ENCODE measurements at regions not wholly inside any gene's neighbourhood (a gene's known extent, or its start where the extent isn't known, plus 50 kb on each side); places are given as distances from the start of the nearest gene placed in this dataset.

DNA sequence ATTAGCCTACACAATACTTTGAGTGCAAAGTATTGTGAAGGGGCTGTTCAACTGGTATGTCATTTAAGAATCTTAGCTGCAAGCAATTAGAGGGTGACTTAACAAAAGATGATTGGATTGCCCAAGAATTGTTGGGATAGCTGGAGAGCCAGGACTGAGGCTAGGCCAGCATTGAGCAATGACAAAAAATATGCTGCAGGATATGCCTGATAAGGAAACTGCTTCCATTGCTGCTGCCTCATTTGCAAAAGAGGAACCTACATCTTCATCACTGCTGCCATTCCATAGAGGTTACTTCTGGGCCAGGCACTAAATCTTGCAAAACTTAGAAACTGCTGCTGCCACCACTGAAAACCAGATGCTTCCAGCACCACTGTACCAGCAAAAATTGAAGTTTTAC, 108.0 kb upstream of the TBC1D5 start:
- H3K27me3 ChIP-seq (replicated peaks in 1 of 7) = no peaks in the 10 kb centered on the region
- DNase-seq = no peak
- no peaks in the 10 kb centered on the region for H3K36me3 ChIP-seq
- no peak for TF ChIP-seq POLR2AphosphoS5 (IDR thresholded peaks at IDR 0.05)
- TF ChIP-seq CTCF (IDR thresholded peaks at IDR 0.05 in 8 of 11, conservative IDR thresholded peaks at IDR 0.05 in 3 of 11) = no peak
- no peak for TF ChIP-seq POLR2A (IDR thresholded peaks at IDR 0.05)
- no peak overlapping the region for H3K27ac ChIP-seq
- no peaks in the 10 kb centered on the region for H3K4me1 ChIP-seq
- intact Hi-C loops (cut with DNase I; ENCODE audit: low total_unique reads) = no loop called here
- H3K4me3 ChIP-seq = no peak overlapping the region
- H3K9me3 ChIP-seq = no peaks in the 10 kb centered on the region

GRCh38 chr3:17848102-17848501, 105.7 kb upstream of the TBC1D5 start:
- intact Hi-C loops (cut with DNase I; ENCODE audit: low total_unique reads) = loop anchor here (10.0 kb wide), 2 partner anchors 203 to 1243 kb away; partner anchors contain the start of gene DAZL

DNA sequence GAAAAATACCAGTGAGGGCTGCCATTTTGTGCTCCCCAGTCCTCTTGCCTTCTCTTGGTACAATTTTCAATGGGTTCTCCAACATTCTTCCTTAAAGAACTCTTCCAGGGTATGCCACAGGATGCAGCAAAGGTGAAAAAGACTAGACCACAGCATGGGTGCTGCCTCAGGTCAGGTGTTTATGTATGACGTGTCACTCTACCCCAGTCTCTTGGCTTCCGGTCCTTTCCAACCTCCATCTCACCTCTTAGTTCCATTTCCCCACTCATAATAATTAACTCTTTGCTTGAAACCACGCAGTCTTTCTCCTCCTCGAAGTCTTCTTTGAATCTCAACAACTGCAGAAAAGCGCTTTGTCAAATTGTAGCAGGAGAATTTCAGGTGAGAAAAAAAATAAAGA, 104.7 kb upstream of the TBC1D5 start:
- intact Hi-C loops (cut with DNase I; ENCODE audit: low total_unique reads) = loop anchor here (10.0 kb wide), 2 partner anchors 202 to 1242 kb away; partner anchors contain the start of gene DAZL
- Histone ChIP-seq H3K4me3 (no peak overlapping the region), H3K36me3 (no peaks in the 10 kb centered on the region), H3K9me3 (no peaks in the 10 kb centered on the region), H3K27me3 (replicated peaks in 1 of 7) (no peaks in the 10 kb centered on the region), H3K4me1 (no peaks in the 10 kb centered on the region), H3K27ac (no peak overlapping the region)
- WGBS, 5 donors = 82 to 92% (median 90%) methylated on average over 5 of the region's 5 CpGs
- DNase-seq = no peak
- TF ChIP-seq CTCF (IDR thresholded peaks at IDR 0.05 in 8 of 11, conservative IDR thresholded peaks at IDR 0.05 in 3 of 11) (no peak), POLR2A (IDR thresholded peaks at IDR 0.05) (no peak), POLR2AphosphoS5 (IDR thresholded peaks at IDR 0.05) (no peak)

More at GRCh38 chr3:17848102-17848501, 105.7 kb upstream of the TBC1D5 start:
- Histone ChIP-seq H3K4me3 (no peak overlapping the region), H3K27me3 (replicated peaks in 1 of 7) (no peaks in the 10 kb centered on the region), H3K27ac (no peak overlapping the region), H3K36me3 (no peaks in the 10 kb centered on the region), H3K9me3 (no peaks in the 10 kb centered on the region), H3K4me1 (no peaks in the 10 kb centered on the region)
- 79 to 87% (median 83%) methylated on average over 3 of the region's 3 CpGs for WGBS, 5 donors
- DNase-seq = no peak
- TF ChIP-seq POLR2A (IDR thresholded peaks at IDR 0.05) (no peak), CTCF (IDR thresholded peaks at IDR 0.05 in 8 of 11, conservative IDR thresholded peaks at IDR 0.05 in 3 of 11) (no peak), POLR2AphosphoS5 (IDR thresholded peaks at IDR 0.05) (no peak)

DNA sequence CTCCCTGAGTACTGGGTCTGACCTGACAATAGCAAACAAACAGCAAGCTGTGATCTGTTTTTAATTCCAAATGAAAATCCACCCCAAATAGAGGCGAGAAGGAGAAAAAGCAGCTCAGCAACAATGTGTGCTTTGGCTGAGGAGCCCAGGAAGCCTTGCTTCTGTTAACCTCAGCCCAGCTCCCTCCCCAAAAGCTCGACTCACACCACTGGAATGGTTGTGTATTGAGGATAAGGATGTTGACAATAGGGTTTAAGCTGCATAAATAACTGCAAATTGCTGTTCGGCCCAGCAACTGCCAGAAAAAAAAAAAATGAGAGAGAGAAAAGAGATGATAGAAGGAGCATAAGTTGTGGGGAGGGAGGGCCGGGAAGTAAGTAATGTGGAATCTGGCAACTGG, 104.0 kb upstream of the TBC1D5 start:
- WGBS, 5 donors = 76 to 86% (median 80%) methylated on average over 4 of the region's 4 CpGs
- H3K9me3 ChIP-seq = no peaks in the 10 kb centered on the region
- no peaks in the 10 kb centered on the region for H3K4me1 ChIP-seq
- H3K36me3 ChIP-seq = no peaks in the 10 kb centered on the region
- DNase-seq = no peak
- no peak for TF ChIP-seq POLR2AphosphoS5 (IDR thresholded peaks at IDR 0.05)
- TF ChIP-seq CTCF (IDR thresholded peaks at IDR 0.05 in 8 of 11, conservative IDR thresholded peaks at IDR 0.05 in 3 of 11) = no peak
- no peak for TF ChIP-seq POLR2A (IDR thresholded peaks at IDR 0.05)
- H3K27ac ChIP-seq = no peak overlapping the region
- intact Hi-C loops (cut with DNase I; ENCODE audit: low total_unique reads) = loop anchor here (10.0 kb wide), 2 partner anchors 202 to 1242 kb away; partner anchors contain the start of gene DAZL
- no peaks in the 10 kb centered on the region for H3K27me3 ChIP-seq (replicated peaks in 1 of 7)
- H3K4me3 ChIP-seq = no peak overlapping the region
